ENCODE measurements at regions not wholly inside any gene's neighbourhood (a gene's known extent, or its start where the extent isn't known, plus 50 kb on each side); places are given as distances from the start of the nearest gene placed in this dataset.

- no peak overlapping the region for H3K4me3 ChIP-seq
- H3K9me3 ChIP-seq, result no peaks in the 10 kb centered on the region
- DNase-seq (no peak), ATAC-seq (ENCODE audit: low FRiP score in 2 of 2) (no peak)
- 93 to 100% methylated on average over 1 of the region's 1 CpG for WGBS, 2 donors
- no peaks in the 10 kb centered on the region for H3K27me3 ChIP-seq
- no peaks in the 10 kb centered on the region for H3K4me1 ChIP-seq
- TF ChIP-seq EP300 (IDR thresholded peaks at IDR 0.05) (no peak), POLR2A (IDR thresholded peaks at IDR 0.05) (no peak), POLR2AphosphoS5 (IDR thresholded peaks at IDR 0.05) (no peak), CTCF (IDR thresholded peaks at IDR 0.05) (no peak)
- H3K36me3 ChIP-seq, result no peaks in the 10 kb centered on the region
- no peak overlapping the region for H3K27ac ChIP-seq
These were observed 167.5 kb upstream of the TMTC4 start for GRCh38 chr13:100842136-100842535.

- ATAC-seq (ENCODE audit: low FRiP score in 2 of 2) (no peak), DNase-seq (no peak)
- H3K27ac ChIP-seq, result no peak overlapping the region
- 85 to 92% methylated on average over 2 of the region's 2 CpGs for WGBS, 2 donors
- H3K4me1 ChIP-seq, result no peaks in the 10 kb centered on the region
- no peak overlapping the region for H3K4me3 ChIP-seq
- TF ChIP-seq EP300 (IDR thresholded peaks at IDR 0.05) (no peak), POLR2AphosphoS5 (IDR thresholded peaks at IDR 0.05) (no peak), CTCF (IDR thresholded peaks at IDR 0.05) (no peak), POLR2A (IDR thresholded peaks at IDR 0.05) (no peak)
- no peaks in the 10 kb centered on the region for H3K36me3 ChIP-seq
- H3K27me3 ChIP-seq, result no peaks in the 10 kb centered on the region
- no peaks in the 10 kb centered on the region for H3K9me3 ChIP-seq
These were observed 163.8 kb upstream of the TMTC4 start for GRCh38 chr13:100838387-100838786.

GRCh38 chr13:100837631-100838030 is 163.0 kb upstream of the TMTC4 start:
- DNase-seq (no peak), ATAC-seq (ENCODE audit: low FRiP score in 2 of 2) (no peak)
- 55 to 64% methylated on average over 1 of the region's 1 CpG for WGBS, 2 donors
- Histone ChIP-seq H3K9me3 (no peaks in the 10 kb centered on the region), H3K4me3 (no peak overlapping the region), H3K27ac (no peak overlapping the region), H3K36me3 (no peaks in the 10 kb centered on the region), H3K4me1 (no peaks in the 10 kb centered on the region), H3K27me3 (no peaks in the 10 kb centered on the region)
- TF ChIP-seq CTCF (IDR thresholded peaks at IDR 0.05) (no peak), POLR2A (IDR thresholded peaks at IDR 0.05) (no peak), POLR2AphosphoS5 (IDR thresholded peaks at IDR 0.05) (no peak), EP300 (IDR thresholded peaks at IDR 0.05) (no peak)

- no peaks in the 10 kb centered on the region for H3K36me3 ChIP-seq
- TF ChIP-seq POLR2AphosphoS5 (IDR thresholded peaks at IDR 0.05), result no peak
- no peak for TF ChIP-seq EP300 (IDR thresholded peaks at IDR 0.05)
- TF ChIP-seq CTCF (IDR thresholded peaks at IDR 0.05), result no peak
- no peak for TF ChIP-seq POLR2A (IDR thresholded peaks at IDR 0.05)
These were observed 162.1 kb upstream of the TMTC4 start for GRCh38 chr13:100836711-100837110.

GRCh38 chr13:100835695-100836094 is 161.1 kb upstream of the TMTC4 start:
- TF ChIP-seq POLR2A (IDR thresholded peaks at IDR 0.05) (no peak), EP300 (IDR thresholded peaks at IDR 0.05) (no peak), POLR2AphosphoS5 (IDR thresholded peaks at IDR 0.05) (no peak), CTCF (IDR thresholded peaks at IDR 0.05) (no peak)
- Histone ChIP-seq H3K4me3 (no peak overlapping the region), H3K4me1 (no peaks in the 10 kb centered on the region), H3K9me3 (no peaks in the 10 kb centered on the region), H3K27me3 (no peaks in the 10 kb centered on the region), H3K27ac (no peak overlapping the region), H3K36me3 (no peaks in the 10 kb centered on the region)
- WGBS, 2 donors, result 87 to 93% methylated on average over 5 of the region's 5 CpGs
- no peak for DNase-seq
- no peak for ATAC-seq (ENCODE audit: low FRiP score in 2 of 2)

More at GRCh38 chr13:100836711-100837110, 162.1 kb upstream of the TMTC4 start:
- no peaks in the 10 kb centered on the region for H3K9me3 ChIP-seq
- no peak for ATAC-seq (ENCODE audit: low FRiP score in 2 of 2)
- WGBS, 2 donors, result 87 to 91% methylated on average over 4 of the region's 4 CpGs
- DNase-seq, result no peak
- no peaks in the 10 kb centered on the region for H3K4me1 ChIP-seq
- H3K27ac ChIP-seq, result no peak overlapping the region
- no peak overlapping the region for H3K4me3 ChIP-seq
- no peaks in the 10 kb centered on the region for H3K27me3 ChIP-seq
